HepG2 (cell line): ENCODE measurements at regions not wholly inside any gene's neighbourhood (a gene's known extent, or its start where the extent isn't known, plus 50 kb on each side); places are given as distances from the start of the nearest gene placed in this dataset.

Source experiments
- ADNP ChIP-seq: sonication (generic); formaldehyde crosslinking; IDR thresholded peaks from 2 replicates; pipeline ENCODE4 v1.4.0; 2020; ENCODE audit warnings: missing genetic modification reagents
- CTCF ChIP-seq: sonication (generic); formaldehyde crosslinking; IDR thresholded peaks from 2 replicates; pipeline ENCODE4 v1.5.0; 2020; ENCODE audit warnings: mild to moderate bottlenecking, missing genetic modification reagents, moderate library complexity
- GPBP1L1 ChIP-seq: sonication (generic); formaldehyde crosslinking; IDR thresholded peaks from 2 replicates; pipeline ENCODE4 v1.5.0; 2020; ENCODE audit warnings: mild to moderate bottlenecking, missing genetic modification reagents
- ZFP36 ChIP-seq: fragments of 150-350 bp; IDR thresholded peaks from 2 replicates; pipeline ENCODE4 v1.6.1; 2018; ENCODE audit warnings: borderline replicate concordance, low read length, low read depth; ENCODE audit not compliant: partially characterized antibody
- ZNF124 ChIP-seq: sonication (generic); formaldehyde crosslinking; IDR thresholded peaks from 2 replicates; pipeline ENCODE4 v1.4.0; 2020; ENCODE audit warnings: missing genetic modification reagents
- ZNF24 ChIP-seq: fragments of 450-650 bp; IDR thresholded peaks from 2 replicates; pipeline ENCODE4 v1.6.1; 2017; ENCODE audit warnings: antibody characterized with exemption, mild to moderate bottlenecking
- ZNF414 ChIP-seq: sonication (generic); formaldehyde crosslinking; IDR thresholded peaks from 2 replicates; pipeline ENCODE4 v1.5.0; 2020; ENCODE audit warnings: missing genetic modification reagents

- TF ChIP-seq ADNP (no peak), ZNF414 (no peak), GPBP1L1 (CRISPR knock-in tag) (no peak), CTCF (CRISPR knock-in tag) (no peak), ZFP36 (no peak), ZNF124 (CRISPR knock-in tag) (no peak), ZNF24 (no peak)
Measured at GRCh38 chr20:23234311-23235078, 116.1 kb upstream of the NXT1 start.
